PC-9 (cell line): ENCODE measurements at regions not wholly inside any gene's neighbourhood (a gene's known extent, or its start where the extent isn't known, plus 50 kb on each side); places are given as distances from the start of the nearest gene placed in this dataset.

Experiments used
- EZH2 ChIP-seq: fragments of 200-600 bp; sonication (generic); IDR thresholded peaks from 2 replicates; pipeline ENCODE4 v1.8.0; 2017; ENCODE audit warnings: antibody characterized with exemption, low read depth
- TF ChIP-seq, protein P1 (sequence below): fragments of 200-600 bp; sonication (generic); conservative IDR thresholded peaks from 2 replicates; pipeline ENCODE4 v1.6.1; 2017; ENCODE audit warnings: mixed run types, antibody characterized with exemption, mild to moderate bottlenecking, moderate library complexity

DNA sequence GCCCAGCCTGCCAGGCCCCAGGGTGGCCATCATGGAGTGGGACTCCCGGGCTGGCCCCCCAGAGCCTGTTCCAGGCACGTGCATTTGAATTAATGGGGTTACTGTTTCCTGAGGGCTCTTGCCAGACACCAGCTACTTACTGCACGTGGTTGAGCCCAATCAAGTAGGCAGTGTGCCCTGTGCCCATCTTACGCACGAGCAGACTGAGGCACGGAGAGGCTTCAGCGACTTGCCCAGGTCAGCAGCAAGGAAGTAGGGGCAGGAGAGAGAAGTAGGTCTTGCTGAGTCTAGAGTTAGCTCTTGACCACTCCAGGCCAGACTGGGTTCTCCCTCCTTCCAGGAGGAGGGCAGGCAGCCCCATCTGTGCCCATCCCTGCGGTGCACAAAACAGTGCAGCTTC is 67.7 kb downstream of the DIO3 start:
- no peak for TF ChIP-seq EZH2
- TF ChIP-seq, protein P1, sequence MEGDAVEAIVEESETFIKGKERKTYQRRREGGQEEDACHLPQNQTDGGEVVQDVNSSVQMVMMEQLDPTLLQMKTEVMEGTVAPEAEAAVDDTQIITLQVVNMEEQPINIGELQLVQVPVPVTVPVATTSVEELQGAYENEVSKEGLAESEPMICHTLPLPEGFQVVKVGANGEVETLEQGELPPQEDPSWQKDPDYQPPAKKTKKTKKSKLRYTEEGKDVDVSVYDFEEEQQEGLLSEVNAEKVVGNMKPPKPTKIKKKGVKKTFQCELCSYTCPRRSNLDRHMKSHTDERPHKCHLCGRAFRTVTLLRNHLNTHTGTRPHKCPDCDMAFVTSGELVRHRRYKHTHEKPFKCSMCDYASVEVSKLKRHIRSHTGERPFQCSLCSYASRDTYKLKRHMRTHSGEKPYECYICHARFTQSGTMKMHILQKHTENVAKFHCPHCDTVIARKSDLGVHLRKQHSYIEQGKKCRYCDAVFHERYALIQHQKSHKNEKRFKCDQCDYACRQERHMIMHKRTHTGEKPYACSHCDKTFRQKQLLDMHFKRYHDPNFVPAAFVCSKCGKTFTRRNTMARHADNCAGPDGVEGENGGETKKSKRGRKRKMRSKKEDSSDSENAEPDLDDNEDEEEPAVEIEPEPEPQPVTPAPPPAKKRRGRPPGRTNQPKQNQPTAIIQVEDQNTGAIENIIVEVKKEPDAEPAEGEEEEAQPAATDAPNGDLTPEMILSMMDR, result no peak
